OCI-M1 (cell line): ENCODE measurements at regions not wholly inside any gene's neighbourhood (a gene's known extent, or its start where the extent isn't known, plus 50 kb on each side); places are given as distances from the start of the nearest gene placed in this dataset.
"Not testable (repeated sequence)": the region's sequence is repeated elsewhere in the genome, so short reads cannot be mapped to it uniquely, and the experiment has no call there.

Experiments used
- DNase-seq: peaks from one replicate; lab custom pipeline; 2025; lab: John Stamatoyannopoulos, UW

GRCh38 chr3:193124861-193125260, 116.2 kb upstream of the PLAAT1 start:
- DNase-seq = no peak

GRCh38 chr3:193129607-193130006, 111.4 kb upstream of the PLAAT1 start:
- no peak for DNase-seq

GRCh38 chr3:193130576-193130975, 110.4 kb upstream of the PLAAT1 start:
- no peak for DNase-seq

GRCh38 chr3:193132241-193132640, 108.8 kb upstream of the PLAAT1 start:
- no peak for DNase-seq

GRCh38 chr3:193132964-193133363, 108.1 kb upstream of the PLAAT1 start:
- no peak for DNase-seq

- no peak for DNase-seq
Measured at GRCh38 chr3:193134856-193135255, 106.2 kb upstream of the PLAAT1 start.

GRCh38 chr3:193140381-193140780, 100.6 kb upstream of the PLAAT1 start:
- DNase-seq = no peak

GRCh38 chr3:193145248-193145647, 95.8 kb upstream of the PLAAT1 start:
- no peak for DNase-seq

GRCh38 chr3:193148688-193149473, 92.1 kb upstream of the PLAAT1 start:
- DNase-seq = no peak

- peak; percentile 1 for DNase-seq
Measured at GRCh38 chr3:193149998-193150397, 91.0 kb upstream of the PLAAT1 start.

GRCh38 chr3:193155044-193155781, 85.8 kb upstream of the PLAAT1 start:
- DNase-seq = not testable (repeated sequence)

GRCh38 chr3:193157051-193157450, 84.0 kb upstream of the PLAAT1 start:
- DNase-seq = no peak

- no peak for DNase-seq
Measured at GRCh38 chr3:193165431-193166120, 75.4 kb upstream of the PLAAT1 start.

GRCh38 chr3:193168931-193169330, 72.1 kb upstream of the PLAAT1 start:
- no peak for DNase-seq

GRCh38 chr3:193174140-193174539, 66.9 kb upstream of the PLAAT1 start:
- no peak for DNase-seq

- not testable (repeated sequence) for DNase-seq
Measured at GRCh38 chr3:193179332-193180012, 61.5 kb upstream of the PLAAT1 start.

GRCh38 chr3:193187070-193187722, 53.8 kb upstream of the PLAAT1 start:
- DNase-seq = no peak

- peak; percentile 21 for DNase-seq
Measured at GRCh38 chr3:193190146-193190786, 50.8 kb upstream of the PLAAT1 start.
